ENCODE measurements at regions not wholly inside any gene's neighbourhood (a gene's known extent, or its start where the extent isn't known, plus 50 kb on each side); places are given as distances from the start of the nearest gene placed in this dataset.

DNA sequence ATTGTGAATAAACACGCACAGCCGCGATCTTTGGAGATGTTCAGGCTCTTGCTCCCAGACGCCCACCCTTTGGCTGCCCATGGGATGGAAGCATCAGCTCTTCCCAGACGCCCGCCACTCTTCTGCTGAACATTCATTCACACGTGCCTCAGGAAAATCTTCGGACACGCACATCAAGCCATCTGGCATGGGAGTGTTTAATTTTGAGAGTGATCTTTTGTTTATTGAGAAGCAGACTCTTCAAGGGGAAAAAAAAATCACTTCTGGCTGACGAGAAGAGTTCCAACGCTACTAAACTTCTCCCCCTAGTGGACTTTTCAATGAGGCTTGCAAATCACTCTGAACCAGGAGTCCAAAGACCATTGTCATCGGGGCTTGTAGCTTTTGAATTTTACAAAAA is 62.0 kb upstream of the NUDT7 start:
- DNase-seq (ENCODE audit: low read depth, low spot score): peak; percentile 12

DNA sequence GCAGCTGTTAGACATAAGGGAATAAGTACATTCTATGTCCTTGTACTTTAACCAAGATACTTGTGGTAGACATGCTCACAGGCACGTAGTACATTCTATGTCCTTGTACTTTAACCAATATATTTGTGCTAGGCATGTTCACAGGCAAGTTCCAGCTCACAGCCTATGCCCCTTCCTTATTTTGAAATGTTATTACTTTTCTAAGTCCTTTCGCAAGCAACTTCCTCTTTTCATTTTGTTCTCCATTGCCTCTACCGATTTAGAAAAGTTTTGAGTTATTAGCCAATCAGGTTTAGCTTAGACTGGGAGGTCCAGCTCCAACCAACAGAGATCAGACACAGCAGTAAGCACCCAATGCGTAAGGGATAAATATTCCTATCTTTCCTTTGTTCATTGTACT is 60.1 kb upstream of the NUDT7 start:
- no peak for DNase-seq (ENCODE audit: low read depth, low spot score)

DNA sequence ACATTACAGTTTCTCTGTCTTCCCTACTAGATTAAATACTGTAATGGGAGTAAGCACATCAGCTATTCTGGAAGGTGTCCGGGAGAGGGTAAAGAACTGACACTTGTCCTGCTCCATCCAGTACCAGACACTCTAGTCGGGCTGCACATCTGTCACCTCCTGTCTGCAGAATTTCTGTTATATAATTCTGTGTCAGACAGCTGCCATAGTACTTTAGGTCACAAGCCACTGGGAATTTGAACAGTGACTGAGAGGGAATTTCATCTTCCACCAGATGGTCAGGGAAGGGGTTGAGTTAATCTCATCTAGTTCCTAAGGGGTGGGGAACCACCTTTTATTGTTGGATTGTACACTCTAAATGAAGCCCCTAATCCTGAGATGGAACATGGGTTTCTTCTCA is 58.6 kb upstream of the NUDT7 start:
- DNase-seq (ENCODE audit: low read depth, low spot score): no peak

DNA sequence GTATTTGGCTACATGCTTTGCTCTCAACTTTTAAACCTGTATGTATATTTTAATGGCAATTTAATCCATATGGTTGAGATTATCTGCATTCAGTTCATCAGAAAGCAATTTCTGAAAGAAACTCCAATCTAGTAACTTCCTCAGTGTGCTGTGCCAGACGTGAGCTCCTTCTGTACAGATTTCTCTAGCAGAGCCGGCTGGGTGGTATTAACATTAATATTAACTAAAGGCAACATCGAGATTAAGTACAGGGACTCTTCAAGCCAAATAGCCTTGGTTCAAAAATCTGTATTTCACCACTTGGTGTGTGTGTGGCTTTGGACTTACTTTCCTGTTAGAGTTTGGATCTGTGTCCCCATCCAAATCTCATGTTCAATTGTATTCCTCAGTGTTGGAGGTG is 55.5 kb upstream of the NUDT7 start:
- DNase-seq (ENCODE audit: low read depth, low spot score): no peak

DNA sequence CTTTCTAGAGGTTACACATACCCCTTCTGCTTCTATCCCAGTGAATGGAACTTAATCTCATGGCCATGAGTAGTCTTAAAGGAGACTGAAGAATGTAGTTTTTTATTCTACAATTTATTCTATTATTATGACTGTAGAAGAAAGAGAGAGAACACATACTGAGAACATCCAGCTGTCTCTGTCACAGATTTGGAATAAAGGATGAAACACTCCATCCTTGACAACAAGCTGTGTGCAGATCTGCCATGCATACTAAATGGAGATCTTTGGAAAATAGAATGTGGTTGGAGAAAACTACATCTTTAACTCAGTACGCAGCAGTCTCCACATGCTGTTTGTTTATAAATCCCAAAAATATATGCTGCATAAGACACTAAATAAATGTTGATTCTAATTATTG is 54.1 kb upstream of the NUDT7 start:
- DNase-seq (ENCODE audit: low read depth, low spot score): no peak

DNA sequence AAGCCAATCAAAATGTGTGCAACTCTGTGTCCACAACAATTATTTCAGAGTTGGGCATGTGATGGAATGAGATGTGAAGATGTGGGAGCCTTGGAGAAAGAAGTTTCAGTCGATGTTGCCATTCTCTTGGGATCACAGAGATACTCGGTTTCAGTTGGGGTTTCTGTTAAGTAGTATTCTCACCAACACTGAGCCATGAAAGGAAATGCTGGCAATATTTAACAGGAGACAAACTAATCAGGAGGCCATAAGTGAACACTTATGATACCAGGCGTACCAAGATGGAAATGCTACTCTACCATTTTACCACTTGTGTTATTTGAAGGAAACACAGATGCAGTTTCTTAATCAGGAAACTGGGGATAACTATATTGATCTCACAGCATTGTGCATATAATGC is 53.3 kb upstream of the NUDT7 start:
- no peak for DNase-seq (ENCODE audit: low read depth, low spot score)

Measured in iPS DF 19.7 (cell line).